ENCODE measurements at regions not wholly inside any gene's neighbourhood (a gene's known extent, or its start where the extent isn't known, plus 50 kb on each side); places are given as distances from the start of the nearest gene placed in this dataset.

DNA sequence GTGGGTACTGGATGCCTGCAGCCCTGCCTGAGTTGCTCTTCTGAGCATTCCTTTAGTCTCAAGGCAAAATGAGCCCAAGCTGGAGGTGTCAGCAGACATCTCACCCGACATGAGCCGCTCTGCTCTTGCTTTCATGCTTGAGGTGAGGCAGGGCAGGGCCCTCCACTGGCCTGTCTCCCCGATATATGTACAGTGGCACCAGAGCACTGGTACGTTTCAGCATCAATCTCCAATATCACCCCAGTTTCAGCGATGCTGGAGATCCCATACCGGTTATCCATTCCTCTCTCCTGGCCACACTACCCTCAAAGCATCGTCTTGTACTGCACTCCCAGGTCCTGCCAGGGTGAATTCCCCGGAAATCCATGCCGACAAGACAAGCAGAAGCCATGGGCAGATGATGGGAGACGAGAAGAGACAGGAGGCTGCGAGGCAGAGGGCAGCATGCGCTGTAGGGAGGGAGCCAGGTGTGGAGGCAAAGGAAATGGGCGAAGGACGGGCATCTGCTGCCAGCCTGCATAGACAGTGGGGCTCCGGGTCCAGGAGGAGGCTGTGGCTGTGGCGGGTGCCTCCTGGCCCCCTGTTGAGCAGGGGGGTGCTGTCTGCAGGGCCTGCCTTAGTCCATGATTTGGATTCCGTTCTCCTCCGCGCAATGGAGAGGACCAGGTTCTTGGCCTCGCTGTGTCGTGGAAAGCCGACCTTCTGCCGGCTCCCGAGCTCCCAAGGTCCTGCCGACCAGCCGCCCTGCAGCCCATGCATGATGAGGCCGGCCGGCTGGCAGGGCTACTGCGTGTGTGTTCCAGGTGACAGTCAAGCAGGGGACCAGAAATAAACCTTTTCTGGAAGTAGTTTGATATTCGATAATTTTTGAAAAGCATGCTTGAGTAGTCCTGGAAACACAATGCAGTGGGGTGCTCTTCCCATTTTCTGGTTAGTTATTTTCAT is 152.2 kb upstream of the IRX2 start:
- TF ChIP-seq, protein P1, sequence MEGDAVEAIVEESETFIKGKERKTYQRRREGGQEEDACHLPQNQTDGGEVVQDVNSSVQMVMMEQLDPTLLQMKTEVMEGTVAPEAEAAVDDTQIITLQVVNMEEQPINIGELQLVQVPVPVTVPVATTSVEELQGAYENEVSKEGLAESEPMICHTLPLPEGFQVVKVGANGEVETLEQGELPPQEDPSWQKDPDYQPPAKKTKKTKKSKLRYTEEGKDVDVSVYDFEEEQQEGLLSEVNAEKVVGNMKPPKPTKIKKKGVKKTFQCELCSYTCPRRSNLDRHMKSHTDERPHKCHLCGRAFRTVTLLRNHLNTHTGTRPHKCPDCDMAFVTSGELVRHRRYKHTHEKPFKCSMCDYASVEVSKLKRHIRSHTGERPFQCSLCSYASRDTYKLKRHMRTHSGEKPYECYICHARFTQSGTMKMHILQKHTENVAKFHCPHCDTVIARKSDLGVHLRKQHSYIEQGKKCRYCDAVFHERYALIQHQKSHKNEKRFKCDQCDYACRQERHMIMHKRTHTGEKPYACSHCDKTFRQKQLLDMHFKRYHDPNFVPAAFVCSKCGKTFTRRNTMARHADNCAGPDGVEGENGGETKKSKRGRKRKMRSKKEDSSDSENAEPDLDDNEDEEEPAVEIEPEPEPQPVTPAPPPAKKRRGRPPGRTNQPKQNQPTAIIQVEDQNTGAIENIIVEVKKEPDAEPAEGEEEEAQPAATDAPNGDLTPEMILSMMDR (IDR thresholded peaks at IDR 0.05; ENCODE audit: insufficient read depth, missing control alignments), result no peak
- FAIRE-seq, result no peak
- DNase-seq (ENCODE audit: insufficient read length, low spot score), result no peak

DNA sequence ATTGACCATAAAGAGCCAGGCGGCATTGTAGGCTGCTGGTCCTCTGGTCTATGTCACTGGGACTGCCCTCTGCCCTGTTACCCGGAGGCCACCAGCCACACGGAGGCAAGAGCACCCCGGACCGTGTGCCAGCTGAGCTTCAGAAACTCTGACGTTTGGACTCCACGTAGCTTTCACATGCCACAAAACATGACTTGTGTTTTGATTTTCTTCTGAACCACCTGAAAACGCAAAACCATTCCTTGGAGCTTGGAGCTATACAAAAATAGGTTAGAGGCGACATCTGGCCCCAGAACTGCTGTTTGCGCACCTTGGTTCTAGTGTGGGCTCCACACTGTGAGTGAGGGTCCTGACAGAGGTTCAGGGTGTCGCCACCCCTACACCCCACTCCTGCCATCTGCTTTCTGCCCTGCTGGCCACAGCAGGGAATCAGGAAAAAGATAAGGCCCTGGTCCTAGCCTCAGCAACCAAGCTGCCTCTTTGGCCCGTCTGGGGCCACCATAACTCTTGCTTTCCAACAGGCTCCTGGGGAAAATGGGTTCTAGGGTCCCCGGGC is 151.3 kb upstream of the IRX2 start:
- DNase-seq (ENCODE audit: insufficient read length, low spot score), result no peak
- TF ChIP-seq, protein P1 (IDR thresholded peaks at IDR 0.05; ENCODE audit: insufficient read depth, missing control alignments), result no peak
- FAIRE-seq, result no peak

DNA sequence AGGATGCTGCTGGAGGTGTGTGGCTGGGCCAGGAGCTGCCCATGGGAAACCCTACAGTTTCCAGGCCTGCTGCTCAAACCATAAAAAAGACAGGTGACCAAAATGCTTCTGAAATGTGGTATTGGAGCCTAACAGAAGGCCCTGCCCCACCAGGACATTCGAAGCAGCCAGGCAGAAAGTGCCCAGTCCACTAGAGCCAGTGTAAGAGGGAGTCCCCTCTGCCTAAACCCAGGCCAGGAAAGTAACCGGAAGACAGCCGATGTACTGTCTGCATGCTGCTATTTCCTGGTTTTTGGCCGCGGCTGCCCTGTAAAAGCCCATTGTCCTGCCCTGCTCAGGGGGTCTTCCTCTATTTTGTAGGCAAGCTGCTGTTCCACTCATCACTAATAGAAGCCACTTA is 150.7 kb upstream of the IRX2 start:
- FAIRE-seq (no peak), DNase-seq (ENCODE audit: insufficient read length, low spot score) (no peak)
- TF ChIP-seq, protein P1 (IDR thresholded peaks at IDR 0.05; ENCODE audit: insufficient read depth, missing control alignments), result no peak

DNA sequence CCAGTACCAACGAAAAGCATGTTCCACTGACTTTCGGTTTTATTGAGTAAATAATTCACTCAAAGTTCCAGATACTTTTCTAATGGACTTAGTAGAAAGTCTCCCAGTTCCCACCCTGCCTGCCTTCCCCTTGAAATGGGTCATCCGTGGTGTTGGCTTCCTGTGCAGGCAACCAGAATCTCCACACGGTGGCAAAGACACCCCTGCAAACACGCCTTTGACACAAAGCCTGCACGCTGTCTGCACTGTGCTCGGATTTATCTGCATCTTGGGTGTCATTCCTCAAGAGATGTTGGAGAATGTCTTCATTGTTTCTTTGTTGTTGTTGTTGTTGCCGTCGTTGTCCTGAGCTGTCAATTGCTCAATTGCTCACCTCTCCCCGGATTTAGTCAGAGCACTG is 150.0 kb upstream of the IRX2 start:
- DNase-seq (ENCODE audit: insufficient read length, low spot score) (no peak), FAIRE-seq (no peak)
- TF ChIP-seq, protein P1 (IDR thresholded peaks at IDR 0.05; ENCODE audit: insufficient read depth, missing control alignments), result no peak

DNA sequence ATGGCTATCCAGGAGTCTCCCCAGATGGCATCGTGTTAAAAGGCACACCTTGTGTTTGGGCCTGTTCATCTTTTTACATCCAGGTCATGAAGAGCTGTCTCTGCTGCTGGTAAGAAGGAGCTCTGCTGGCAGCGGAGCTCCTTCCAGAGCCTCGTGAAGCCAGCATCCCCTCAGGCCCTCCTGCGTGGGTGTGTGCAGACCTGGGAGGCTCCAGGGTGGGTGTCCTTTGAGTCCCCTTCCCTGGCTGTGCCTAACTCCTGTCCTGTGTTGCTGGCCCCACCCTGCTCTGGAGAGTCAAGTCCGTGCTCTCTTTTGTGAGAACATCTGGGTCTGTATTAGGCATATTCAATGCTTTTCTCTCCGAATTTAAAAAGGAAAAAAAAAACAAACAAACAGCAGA is 149.6 kb upstream of the IRX2 start:
- TF ChIP-seq, protein P1 (IDR thresholded peaks at IDR 0.05; ENCODE audit: insufficient read depth, missing control alignments), result no peak
- no peak for FAIRE-seq
- no peak for DNase-seq (ENCODE audit: insufficient read length, low spot score)

DNA sequence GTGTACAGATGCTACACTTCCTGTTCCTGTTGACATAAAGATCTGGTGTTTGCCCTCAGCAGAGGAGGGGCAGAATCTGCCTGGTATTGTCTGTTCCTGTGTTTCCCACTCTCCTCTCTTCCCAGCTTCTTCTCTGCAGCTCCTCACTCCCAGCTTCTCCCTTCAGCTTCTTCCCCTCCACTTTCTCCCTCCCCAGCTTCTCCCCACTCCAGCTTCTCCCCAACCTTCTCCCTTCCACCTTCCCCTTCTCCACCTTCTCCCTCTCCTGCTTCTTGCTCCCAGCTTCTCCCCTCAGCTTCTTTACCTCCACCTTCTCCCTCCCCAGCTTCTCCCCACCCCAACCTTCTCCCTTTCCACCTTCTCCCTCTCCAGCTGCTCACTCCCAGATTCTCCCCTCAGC is 148.9 kb upstream of the IRX2 start:
- FAIRE-seq, result no peak
- DNase-seq (ENCODE audit: insufficient read length, low spot score), result no peak
- TF ChIP-seq, protein P1 (IDR thresholded peaks at IDR 0.05; ENCODE audit: insufficient read depth, missing control alignments), result no peak

DNA sequence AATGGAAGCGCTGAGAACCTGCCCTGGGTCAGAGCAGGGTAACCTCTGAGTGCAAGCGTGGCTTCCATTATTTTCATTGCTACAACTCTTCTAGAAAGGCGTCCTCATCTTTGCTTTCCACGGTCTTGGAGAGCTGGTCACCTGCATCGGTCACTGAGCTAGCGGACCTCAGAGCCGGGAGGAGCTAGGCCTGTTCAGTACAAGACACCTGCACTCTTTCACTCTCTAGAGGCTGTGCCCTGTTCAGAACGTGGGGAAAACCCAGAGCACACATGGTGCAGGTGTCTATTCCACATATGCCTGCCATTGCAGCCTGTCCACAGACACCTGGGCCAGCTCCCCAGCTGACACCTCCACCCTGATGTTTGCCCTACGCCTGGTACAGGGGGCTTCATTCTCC is 147.8 kb upstream of the IRX2 start:
- TF ChIP-seq, protein P1 (IDR thresholded peaks at IDR 0.05; ENCODE audit: insufficient read depth, missing control alignments), result no peak

More for the DNA sequence above, 147.8 kb upstream of the IRX2 start:
- no peak for FAIRE-seq
- no peak for DNase-seq (ENCODE audit: insufficient read length, low spot score)
